HL-60 (cell line): ENCODE measurements at regions not wholly inside any gene's neighbourhood (a gene's known extent, or its start where the extent isn't known, plus 50 kb on each side); places are given as distances from the start of the nearest gene placed in this dataset.

Experiments
- GABPA ChIP-seq: IDR thresholded peaks from 2 replicates; pipeline ENCODE4 v1.6.1; 2012; ENCODE audit warnings: low read depth
- POLR2AphosphoS5 ChIP-seq: IDR thresholded peaks from 2 replicates; pipeline ENCODE4 v1.6.1; 2012; ENCODE audit warnings: low read depth
- SPI1 ChIP-seq: IDR thresholded peaks from 2 replicates; pipeline ENCODE4 v1.6.1; 2012; ENCODE audit warnings: low read depth, mild to moderate bottlenecking, borderline replicate concordance
- TF ChIP-seq, protein P1 (sequence below): IDR thresholded peaks from 2 replicates; pipeline ENCODE4 v1.6.1; 2012; ENCODE audit warnings: low read depth; ENCODE audit not compliant: insufficient replicate concordance
- TF ChIP-seq, protein P2 (sequence below): IDR thresholded peaks from one replicate; pipeline ENCODE4 v1.5.1; 2011; ENCODE audit warnings: low read length, control low read depth, inconsistent platforms; ENCODE audit not compliant: insufficient read depth

DNA sequence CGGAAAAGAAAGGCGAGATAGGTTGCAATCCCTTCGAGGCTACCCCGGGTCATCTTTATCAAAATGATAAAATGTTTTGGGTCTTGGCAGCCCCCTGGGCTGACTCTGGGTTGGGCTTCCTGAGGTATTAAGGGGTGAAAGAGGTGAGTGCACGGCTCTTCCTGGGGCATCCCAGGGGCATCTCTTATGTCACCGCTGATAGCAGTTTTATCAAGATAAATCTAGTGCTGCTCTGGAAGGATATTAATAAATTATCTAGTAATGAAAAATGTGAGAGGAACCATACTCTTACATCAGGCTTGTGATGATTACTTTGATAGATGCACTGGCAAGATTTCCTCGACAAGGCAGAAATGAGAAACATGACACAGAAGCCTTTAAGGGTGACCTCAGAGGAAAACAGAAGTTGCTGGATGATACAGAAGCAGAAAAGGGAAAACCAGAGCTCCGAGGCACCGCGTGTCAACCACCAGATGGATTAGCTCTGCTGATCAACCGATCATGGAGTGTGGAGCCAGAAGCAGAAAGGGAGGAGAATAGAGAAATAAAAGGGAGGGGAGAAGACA lies 491.3 kb downstream of the TMEM114 start:
- TF ChIP-seq, protein P1, sequence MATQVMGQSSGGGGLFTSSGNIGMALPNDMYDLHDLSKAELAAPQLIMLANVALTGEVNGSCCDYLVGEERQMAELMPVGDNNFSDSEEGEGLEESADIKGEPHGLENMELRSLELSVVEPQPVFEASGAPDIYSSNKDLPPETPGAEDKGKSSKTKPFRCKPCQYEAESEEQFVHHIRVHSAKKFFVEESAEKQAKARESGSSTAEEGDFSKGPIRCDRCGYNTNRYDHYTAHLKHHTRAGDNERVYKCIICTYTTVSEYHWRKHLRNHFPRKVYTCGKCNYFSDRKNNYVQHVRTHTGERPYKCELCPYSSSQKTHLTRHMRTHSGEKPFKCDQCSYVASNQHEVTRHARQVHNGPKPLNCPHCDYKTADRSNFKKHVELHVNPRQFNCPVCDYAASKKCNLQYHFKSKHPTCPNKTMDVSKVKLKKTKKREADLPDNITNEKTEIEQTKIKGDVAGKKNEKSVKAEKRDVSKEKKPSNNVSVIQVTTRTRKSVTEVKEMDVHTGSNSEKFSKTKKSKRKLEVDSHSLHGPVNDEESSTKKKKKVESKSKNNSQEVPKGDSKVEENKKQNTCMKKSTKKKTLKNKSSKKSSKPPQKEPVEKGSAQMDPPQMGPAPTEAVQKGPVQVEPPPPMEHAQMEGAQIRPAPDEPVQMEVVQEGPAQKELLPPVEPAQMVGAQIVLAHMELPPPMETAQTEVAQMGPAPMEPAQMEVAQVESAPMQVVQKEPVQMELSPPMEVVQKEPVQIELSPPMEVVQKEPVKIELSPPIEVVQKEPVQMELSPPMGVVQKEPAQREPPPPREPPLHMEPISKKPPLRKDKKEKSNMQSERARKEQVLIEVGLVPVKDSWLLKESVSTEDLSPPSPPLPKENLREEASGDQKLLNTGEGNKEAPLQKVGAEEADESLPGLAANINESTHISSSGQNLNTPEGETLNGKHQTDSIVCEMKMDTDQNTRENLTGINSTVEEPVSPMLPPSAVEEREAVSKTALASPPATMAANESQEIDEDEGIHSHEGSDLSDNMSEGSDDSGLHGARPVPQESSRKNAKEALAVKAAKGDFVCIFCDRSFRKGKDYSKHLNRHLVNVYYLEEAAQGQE = no peak
- TF ChIP-seq, protein P2, sequence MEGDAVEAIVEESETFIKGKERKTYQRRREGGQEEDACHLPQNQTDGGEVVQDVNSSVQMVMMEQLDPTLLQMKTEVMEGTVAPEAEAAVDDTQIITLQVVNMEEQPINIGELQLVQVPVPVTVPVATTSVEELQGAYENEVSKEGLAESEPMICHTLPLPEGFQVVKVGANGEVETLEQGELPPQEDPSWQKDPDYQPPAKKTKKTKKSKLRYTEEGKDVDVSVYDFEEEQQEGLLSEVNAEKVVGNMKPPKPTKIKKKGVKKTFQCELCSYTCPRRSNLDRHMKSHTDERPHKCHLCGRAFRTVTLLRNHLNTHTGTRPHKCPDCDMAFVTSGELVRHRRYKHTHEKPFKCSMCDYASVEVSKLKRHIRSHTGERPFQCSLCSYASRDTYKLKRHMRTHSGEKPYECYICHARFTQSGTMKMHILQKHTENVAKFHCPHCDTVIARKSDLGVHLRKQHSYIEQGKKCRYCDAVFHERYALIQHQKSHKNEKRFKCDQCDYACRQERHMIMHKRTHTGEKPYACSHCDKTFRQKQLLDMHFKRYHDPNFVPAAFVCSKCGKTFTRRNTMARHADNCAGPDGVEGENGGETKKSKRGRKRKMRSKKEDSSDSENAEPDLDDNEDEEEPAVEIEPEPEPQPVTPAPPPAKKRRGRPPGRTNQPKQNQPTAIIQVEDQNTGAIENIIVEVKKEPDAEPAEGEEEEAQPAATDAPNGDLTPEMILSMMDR = no peak
- no peak for TF ChIP-seq POLR2AphosphoS5
- TF ChIP-seq GABPA = no peak
- TF ChIP-seq SPI1 = no peak
